OCI-LY7 (cell line): ENCODE measurements at regions not wholly inside any gene's neighbourhood (a gene's known extent, or its start where the extent isn't known, plus 50 kb on each side); places are given as distances from the start of the nearest gene placed in this dataset.

Experiments
- BruUV-seq: library from RNA; stranded (reverse); fragments of 400-500 nt; replicated peaks from 2 replicates; lab custom pipeline; 2021; lab: Mats Ljungman, UMichigan
- CTCF ChIA-PET: fragments of 300-600 bp; sonication (Branson Sonifier 250); formaldehyde crosslinking; loops from one replicate; lab custom pipeline; 2022; ENCODE audit warnings: antibody characterized with exemption; ENCODE audit not compliant: unreplicated experiment; lab: Charles Lee
- POLR2A ChIA-PET: fragments of 300-600 bp; sonication (Branson Sonifier 250); formaldehyde crosslinking; loops from one replicate; lab custom pipeline; 2022; ENCODE audit warnings: antibody characterized with exemption; lab: Charles Lee
- DNase-seq: peaks from one replicate; pipeline ENCODE4 v3.0.0-alpha.2; 2015; ENCODE audit warnings: low spot score
- H2AFZ ChIP-seq: fragments of 200-600 bp; sonication (generic), shearing (Covaris generic); 2 replicates; pipeline ENCODE4 v1.6.1; 2014; ENCODE audit warnings: mild to moderate bottlenecking, antibody characterized with exemption, low read length, moderate library complexity
- H3K27ac ChIP-seq: fragments of 200-600 bp; sonication (generic); 2 replicates; pipeline ENCODE4 v1.5.1; 2014; ENCODE audit warnings: mixed run types, low read depth, mild to moderate bottlenecking, moderate library complexity, low read length, inconsistent platforms; ENCODE audit not compliant: poor library complexity, severe bottlenecking
- H3K36me3 ChIP-seq: fragments of 200-600 bp; sonication (generic); 2 replicates; pipeline ENCODE4 v1.6.1; 2014; ENCODE audit warnings: mild to moderate bottlenecking, antibody characterized with exemption, low read length, moderate library complexity, mixed read lengths; ENCODE audit not compliant: insufficient read depth
- H3K4me1 ChIP-seq: fragments of 200-600 bp; sonication (generic); 2 replicates; pipeline ENCODE4 v1.5.1; 2014; ENCODE audit warnings: mild to moderate bottlenecking, low read length; ENCODE audit not compliant: insufficient read depth, poor library complexity, severe bottlenecking
- H3K4me2 ChIP-seq: fragments of 200-600 bp; sonication (generic); 2 replicates; pipeline ENCODE4 v1.6.1; 2014; ENCODE audit warnings: mild to moderate bottlenecking, low read length
- H3K4me3 ChIP-seq: fragments of 200-600 bp; sonication (generic); 2 replicates; pipeline ENCODE4 v1.5.1; 2014; ENCODE audit warnings: mild to moderate bottlenecking, low read depth, low read length; ENCODE audit not compliant: poor library complexity, severe bottlenecking
- H3K79me2 ChIP-seq: fragments of 200-600 bp; sonication (generic); 2 replicates; pipeline ENCODE4 v1.6.1; 2016; ENCODE audit warnings: low read depth, mild to moderate bottlenecking, low read length, moderate library complexity, mixed read lengths; ENCODE audit not compliant: insufficient read depth
- H3K9me2 ChIP-seq: fragments of 200-600 bp; sonication (generic); 2 replicates; pipeline ENCODE4 v1.6.1; 2016; ENCODE audit warnings: mild to moderate bottlenecking, low read length, mixed read lengths; ENCODE audit not compliant: insufficient read depth
- H3K9me3 ChIP-seq: fragments of 200-600 bp; sonication (generic); 2 replicates; pipeline ENCODE4 v1.6.1; 2014; ENCODE audit warnings: mild to moderate bottlenecking, mixed run types, low read length, mixed read lengths
- H4K20me1 ChIP-seq: fragments of 200-600 bp; sonication (generic); 2 replicates; pipeline ENCODE4 v1.6.1; 2014; ENCODE audit warnings: mild to moderate bottlenecking, antibody characterized with exemption, low read length, moderate library complexity, mixed read lengths; ENCODE audit not compliant: insufficient read depth
- CTCF ChIP-seq: fragments of 200-600 bp; sonication (generic); conservative IDR thresholded peaks from 2 replicates; pipeline ENCODE4 v1.5.1; 2014; ENCODE audit warnings: mild to moderate bottlenecking, antibody characterized with exemption, low read length, moderate library complexity, mixed read lengths
- EZH2phosphoT487 ChIP-seq: fragments of 200-600 bp; sonication (generic); IDR thresholded peaks from 2 replicates; pipeline ENCODE4 v1.6.1; 2018; ENCODE audit warnings: low read depth, borderline replicate concordance, mild to moderate bottlenecking, mixed run types, antibody characterized with exemption, low read length, moderate library complexity, mixed read lengths
- intact Hi-C: fragments of 100-400 bp; cut with micrococcal nuclease; formaldehyde crosslinking; loops from one replicate; pipeline ENCODE4 v1.10.0; 2022; ENCODE audit not compliant: unreplicated experiment

- no peak overlapping the region for H3K4me2 ChIP-seq
- H3K9me3 ChIP-seq = peaks cover 8% of the 10 kb centered on the region; the same call in 1 of the 2 replicates
- ChIA-PET POLR2A (interaction anchor here (0.5 to 0.7 kb wide), 2 partner anchors 1187 to 1372 kb away, joined by 3 to 5 read pairs; no protein-coding TSS in a partner anchor), CTCF (no interaction called here)
- H3K36me3 ChIP-seq = no peaks in the 10 kb centered on the region
- no peak overlapping the region for H3K4me3 ChIP-seq
- H3K9me2 ChIP-seq = no peaks in the 10 kb centered on the region
- BruUV-seq = no TSS peak
- DNase-seq = no peak
- no peak for TF ChIP-seq EZH2phosphoT487
- no peak for TF ChIP-seq CTCF
- intact Hi-C loops = no loop called here
- no peaks in the 10 kb centered on the region for H3K79me2 ChIP-seq
- no peaks in the 10 kb centered on the region for H3K4me1 ChIP-seq
- no peak overlapping the region for H2AFZ ChIP-seq
- H3K27ac ChIP-seq = no peak overlapping the region
- H4K20me1 ChIP-seq = no peaks in the 10 kb centered on the region
These were observed 381.8 kb downstream of the SOX9 start for GRCh38 chr17:72502371-72503341.

- CTCF ChIA-PET = no interaction called here
- H3K4me1 ChIP-seq = peaks cover under 1% of the 10 kb centered on the region
- TF ChIP-seq CTCF (no peak), EZH2phosphoT487 (no peak)
- peaks cover 8% of the 10 kb centered on the region; the same call in 1 of the 2 replicates for H3K9me3 ChIP-seq
- POLR2A ChIA-PET = interaction anchor here (0.5 kb wide), 2 partner anchors 795 to 1188 kb away, joined by 3 read pairs; no protein-coding TSS in a partner anchor
- no peak overlapping the region for H2AFZ ChIP-seq
- no peak overlapping the region for H3K27ac ChIP-seq
- no TSS peak for BruUV-seq
- H3K79me2 ChIP-seq = no peaks in the 10 kb centered on the region
- no peaks in the 10 kb centered on the region for H3K36me3 ChIP-seq
- no peak overlapping the region for H3K4me2 ChIP-seq
- intact Hi-C loops = no loop called here
- no peak for DNase-seq
- H4K20me1 ChIP-seq = no peaks in the 10 kb centered on the region
- no peak overlapping the region for H3K4me3 ChIP-seq
- no peaks in the 10 kb centered on the region for H3K9me2 ChIP-seq
These were observed 382.7 kb downstream of the SOX9 start for GRCh38 chr17:72503556-72503955.

- H2AFZ ChIP-seq = no peak overlapping the region
- intact Hi-C loops = no loop called here
- no peak for DNase-seq
- no peak overlapping the region for H3K27ac ChIP-seq
- ChIA-PET CTCF (no interaction called here), POLR2A (interaction anchor here (0.6 kb wide), 2 partner anchors 187 to 528 kb away, joined by 3 to 6 read pairs; no protein-coding TSS in a partner anchor)
- H3K36me3 ChIP-seq = no peaks in the 10 kb centered on the region
- TF ChIP-seq EZH2phosphoT487 (no peak), CTCF (no peak)
- no peaks in the 10 kb centered on the region for H3K9me2 ChIP-seq
- no peaks in the 10 kb centered on the region for H3K79me2 ChIP-seq
- peaks cover 9% of the 10 kb centered on the region for H3K4me1 ChIP-seq
- H3K4me2 ChIP-seq = no peak overlapping the region
- H3K9me3 ChIP-seq = peaks cover 8% of the 10 kb centered on the region; the same call in 1 of the 2 replicates
- BruUV-seq = no TSS peak
- no peak overlapping the region for H3K4me3 ChIP-seq
- no peaks in the 10 kb centered on the region for H4K20me1 ChIP-seq
These were observed 384.0 kb downstream of the SOX9 start for GRCh38 chr17:72504783-72505182.
